ENCODE measurements at regions not wholly inside any gene's neighbourhood (a gene's known extent, or its start where the extent isn't known, plus 50 kb on each side); places are given as distances from the start of the nearest gene placed in this dataset.
A peak's percentile ranks its signal among the peaks of the same experiment; 100 is the strongest.

DNA sequence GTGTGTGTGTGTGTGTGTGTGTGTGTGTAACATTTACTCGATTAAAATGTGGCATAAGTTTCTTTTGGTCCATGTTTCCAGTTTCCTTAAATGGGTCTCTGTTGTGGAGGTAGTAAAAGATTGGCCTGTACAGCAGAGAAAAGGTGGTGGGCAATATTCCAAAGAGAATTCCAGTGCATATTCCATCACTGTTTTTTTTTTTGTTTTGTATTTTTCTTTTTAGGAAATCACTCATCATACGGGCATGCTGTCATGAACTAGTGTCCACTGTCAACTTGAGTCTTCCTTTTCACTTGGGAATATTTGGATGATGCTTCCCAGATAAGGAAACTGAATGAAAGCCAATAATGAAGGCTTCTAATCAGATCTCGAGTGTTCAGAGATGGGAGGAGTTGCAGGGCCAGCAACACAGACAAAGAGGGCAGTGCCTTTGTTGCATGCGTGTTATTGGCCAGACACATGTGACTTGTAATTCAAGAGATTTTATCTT lies 95.2 kb upstream of the PDGFD start:
- Histone ChIP-seq H3K27ac (ENCODE audit: low read length) (no peak overlapping the region), H2AFZ (ENCODE audit: low read depth, low read length) (no peak overlapping the region), H3K9me3 (ENCODE audit: insufficient read depth, low read length, severe bottlenecking) (no peaks in the 10 kb centered on the region), H3K4me1 (ENCODE audit: insufficient read depth, low read length) (no peaks in the 10 kb centered on the region), H3K9ac (ENCODE audit: low read depth, low read length) (no peak overlapping the region), H3K36me3 (ENCODE audit: insufficient read depth, low read length) (no peaks in the 10 kb centered on the region), H3K4me2 (ENCODE audit: insufficient read depth, low read length) (no peak overlapping the region), H3K79me2 (ENCODE audit: insufficient read depth, low read length) (no peaks in the 10 kb centered on the region), H3K4me3 (ENCODE audit: low read depth in 1 of 2, low read length in 2 of 2) (no peak overlapping the region), H3K27me3 (ENCODE audit: insufficient read depth, low read length, poor library complexity) (no peaks in the 10 kb centered on the region), H4K20me1 (ENCODE audit: insufficient read depth, low read length) (no peaks in the 10 kb centered on the region)
- ATAC-seq (ENCODE audit: insufficient read depth, low read depth) (no peak), DNase-seq (no peak)
- TF ChIP-seq EZH2 (IDR thresholded peaks at IDR 0.05; ENCODE audit: borderline replicate concordance, low read depth, low read length, severe bottlenecking) = no peak
- TF ChIP-seq, protein P1, sequence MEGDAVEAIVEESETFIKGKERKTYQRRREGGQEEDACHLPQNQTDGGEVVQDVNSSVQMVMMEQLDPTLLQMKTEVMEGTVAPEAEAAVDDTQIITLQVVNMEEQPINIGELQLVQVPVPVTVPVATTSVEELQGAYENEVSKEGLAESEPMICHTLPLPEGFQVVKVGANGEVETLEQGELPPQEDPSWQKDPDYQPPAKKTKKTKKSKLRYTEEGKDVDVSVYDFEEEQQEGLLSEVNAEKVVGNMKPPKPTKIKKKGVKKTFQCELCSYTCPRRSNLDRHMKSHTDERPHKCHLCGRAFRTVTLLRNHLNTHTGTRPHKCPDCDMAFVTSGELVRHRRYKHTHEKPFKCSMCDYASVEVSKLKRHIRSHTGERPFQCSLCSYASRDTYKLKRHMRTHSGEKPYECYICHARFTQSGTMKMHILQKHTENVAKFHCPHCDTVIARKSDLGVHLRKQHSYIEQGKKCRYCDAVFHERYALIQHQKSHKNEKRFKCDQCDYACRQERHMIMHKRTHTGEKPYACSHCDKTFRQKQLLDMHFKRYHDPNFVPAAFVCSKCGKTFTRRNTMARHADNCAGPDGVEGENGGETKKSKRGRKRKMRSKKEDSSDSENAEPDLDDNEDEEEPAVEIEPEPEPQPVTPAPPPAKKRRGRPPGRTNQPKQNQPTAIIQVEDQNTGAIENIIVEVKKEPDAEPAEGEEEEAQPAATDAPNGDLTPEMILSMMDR (IDR thresholded peaks at IDR 0.05; ENCODE audit: borderline replicate concordance, extremely low read depth, low read length, poor library complexity, severe bottlenecking) = no peak

DNA sequence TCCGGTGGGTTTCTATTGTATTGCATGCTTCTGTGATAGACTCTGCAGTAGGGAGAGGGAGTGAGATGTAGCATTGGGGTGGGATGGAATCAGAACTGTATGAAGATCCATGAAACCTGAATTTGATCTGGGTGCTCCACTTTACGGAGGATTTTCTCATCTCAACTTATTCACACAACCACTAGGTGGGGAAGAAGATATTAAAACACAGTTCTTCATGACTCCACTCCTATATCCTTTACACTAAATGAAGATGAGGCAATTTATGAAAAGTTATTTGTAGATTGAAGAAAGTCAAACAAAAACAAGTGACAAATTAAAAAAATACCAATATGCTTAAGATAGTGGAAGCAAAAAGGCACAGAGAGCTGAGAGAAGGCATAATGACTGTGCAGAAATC lies 92.6 kb upstream of the PDGFD start:
- H3K27ac ChIP-seq (ENCODE audit: low read length) = no peak overlapping the region
- H3K4me3 ChIP-seq (ENCODE audit: low read depth in 1 of 2, low read length in 2 of 2) = no peak overlapping the region
- no peak for ATAC-seq (ENCODE audit: insufficient read depth, low read depth)
- H3K4me2 ChIP-seq (ENCODE audit: insufficient read depth, low read length) = no peak overlapping the region
- H3K9ac ChIP-seq (ENCODE audit: low read depth, low read length) = no peak overlapping the region
- no peak for TF ChIP-seq EZH2 (IDR thresholded peaks at IDR 0.05; ENCODE audit: borderline replicate concordance, low read depth, low read length, severe bottlenecking)
- TF ChIP-seq, protein P1 (IDR thresholded peaks at IDR 0.05; ENCODE audit: borderline replicate concordance, extremely low read depth, low read length, poor library complexity, severe bottlenecking) = peak; percentile 23
- H4K20me1 ChIP-seq (ENCODE audit: insufficient read depth, low read length) = no peaks in the 10 kb centered on the region
- DNase-seq = no peak
- no peaks in the 10 kb centered on the region for H3K36me3 ChIP-seq (ENCODE audit: insufficient read depth, low read length)
- no peak overlapping the region for H2AFZ ChIP-seq (ENCODE audit: low read depth, low read length)
- no peaks in the 10 kb centered on the region for H3K4me1 ChIP-seq (ENCODE audit: insufficient read depth, low read length)
- no peaks in the 10 kb centered on the region for H3K9me3 ChIP-seq (ENCODE audit: insufficient read depth, low read length, severe bottlenecking)
- H3K27me3 ChIP-seq (ENCODE audit: insufficient read depth, low read length, poor library complexity) = no peaks in the 10 kb centered on the region
- no peaks in the 10 kb centered on the region for H3K79me2 ChIP-seq (ENCODE audit: insufficient read depth, low read length)

DNA sequence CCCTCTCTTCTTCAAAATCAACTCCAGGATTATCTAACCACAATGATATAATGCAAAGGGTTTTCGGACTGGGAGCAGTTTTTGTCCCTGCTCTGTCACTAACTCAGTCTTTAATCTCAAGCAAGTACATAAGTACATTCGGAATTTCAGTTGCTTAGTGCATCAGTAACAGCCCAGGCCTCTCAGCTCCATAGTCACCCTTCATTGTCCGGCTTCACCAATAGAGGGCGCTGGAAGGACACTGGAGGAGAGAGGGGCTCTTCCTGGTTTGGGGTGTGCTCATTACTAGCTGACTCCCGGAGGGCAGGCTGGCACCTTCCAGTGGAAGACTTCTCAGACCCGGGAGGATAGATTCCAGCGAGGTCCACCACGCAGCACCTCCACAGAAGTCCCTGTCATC lies 90.4 kb upstream of the PDGFD start:
- no peaks in the 10 kb centered on the region for H3K9me3 ChIP-seq (ENCODE audit: insufficient read depth, low read length, severe bottlenecking)
- no peaks in the 10 kb centered on the region for H3K36me3 ChIP-seq (ENCODE audit: insufficient read depth, low read length)
- H4K20me1 ChIP-seq (ENCODE audit: insufficient read depth, low read length) = no peaks in the 10 kb centered on the region
- no peak overlapping the region for H3K4me2 ChIP-seq (ENCODE audit: insufficient read depth, low read length)
- H3K79me2 ChIP-seq (ENCODE audit: insufficient read depth, low read length) = no peaks in the 10 kb centered on the region
- H3K4me3 ChIP-seq (ENCODE audit: low read depth in 1 of 2, low read length in 2 of 2) = no peak overlapping the region
- H3K4me1 ChIP-seq (ENCODE audit: insufficient read depth, low read length) = no peaks in the 10 kb centered on the region
- peak; percentile 76 for ATAC-seq (ENCODE audit: insufficient read depth, low read depth)
- no peaks in the 10 kb centered on the region for H3K27me3 ChIP-seq (ENCODE audit: insufficient read depth, low read length, poor library complexity)
- H3K27ac ChIP-seq (ENCODE audit: low read length) = no peak overlapping the region
- DNase-seq = peak; percentile 40
- no peak for TF ChIP-seq EZH2 (IDR thresholded peaks at IDR 0.05; ENCODE audit: borderline replicate concordance, low read depth, low read length, severe bottlenecking)
- TF ChIP-seq, protein P1 (IDR thresholded peaks at IDR 0.05; ENCODE audit: borderline replicate concordance, extremely low read depth, low read length, poor library complexity, severe bottlenecking) = peak; percentile 59
- H3K9ac ChIP-seq (ENCODE audit: low read depth, low read length) = no peak overlapping the region
- no peak overlapping the region for H2AFZ ChIP-seq (ENCODE audit: low read depth, low read length)

DNA sequence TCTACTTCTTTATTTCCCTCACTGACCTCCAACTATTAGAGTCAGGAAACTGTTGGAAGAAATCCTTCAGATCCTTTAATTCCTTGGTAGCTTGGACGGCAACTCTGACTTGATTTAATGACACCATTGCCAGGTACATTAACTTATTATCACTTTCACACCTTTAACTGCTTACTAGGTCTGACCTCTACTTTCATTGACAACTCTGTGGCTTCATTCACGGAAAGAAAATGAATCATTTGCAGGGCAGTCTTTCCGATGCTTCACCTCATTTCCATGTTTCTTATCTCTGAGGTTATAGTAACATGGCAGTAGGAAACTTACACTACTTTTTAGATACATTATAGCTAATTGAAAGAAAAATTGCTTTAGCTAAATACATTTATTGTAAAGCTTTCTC lies 82.6 kb upstream of the PDGFD start:
- DNase-seq (no peak), ATAC-seq (ENCODE audit: insufficient read depth, low read depth) (no peak)
- Histone ChIP-seq H4K20me1 (ENCODE audit: insufficient read depth, low read length) (no peaks in the 10 kb centered on the region), H3K9me3 (ENCODE audit: insufficient read depth, low read length, severe bottlenecking) (no peaks in the 10 kb centered on the region), H3K4me2 (ENCODE audit: insufficient read depth, low read length) (no peak overlapping the region), H2AFZ (ENCODE audit: low read depth, low read length) (no peak overlapping the region), H3K9ac (ENCODE audit: low read depth, low read length) (no peak overlapping the region), H3K4me3 (ENCODE audit: low read depth in 1 of 2, low read length in 2 of 2) (no peak overlapping the region), H3K36me3 (ENCODE audit: insufficient read depth, low read length) (no peaks in the 10 kb centered on the region), H3K27ac (ENCODE audit: low read length) (no peak overlapping the region), H3K4me1 (ENCODE audit: insufficient read depth, low read length) (no peaks in the 10 kb centered on the region), H3K27me3 (ENCODE audit: insufficient read depth, low read length, poor library complexity) (no peaks in the 10 kb centered on the region), H3K79me2 (ENCODE audit: insufficient read depth, low read length) (no peaks in the 10 kb centered on the region)
- TF ChIP-seq, protein P1 (IDR thresholded peaks at IDR 0.05; ENCODE audit: borderline replicate concordance, extremely low read depth, low read length, poor library complexity, severe bottlenecking) = no peak
- TF ChIP-seq EZH2 (IDR thresholded peaks at IDR 0.05; ENCODE audit: borderline replicate concordance, low read depth, low read length, severe bottlenecking) = no peak

Data from DND-41 (cell line).